Kidney (tissue), 13 donors: ENCODE measurements at regions not wholly inside any gene's neighbourhood (a gene's known extent, or its start where the extent isn't known, plus 50 kb on each side); places are given as distances from the start of the nearest gene placed in this dataset. TPM values are rescaled to one million over a fixed set of nuclear protein-coding genes. Genes with fewer than 3 reads are reported as not detected.

Source experiments
- DNase-seq, 5 donors: peaks; one replicate each; pipeline ENCODE4 v3.0.0-alpha.2; 2013 to 2020
- FAIRE-seq: peaks from 2 replicates; lab custom pipeline; 2012; peaks lifted over from hg19 to GRCh38; lab: Jason Lieb, UNC
- H3K27ac ChIP-seq, 2 donors: one replicate each; pipeline ENCODE4 v1.7.0; 2013; ENCODE audit warnings: low read depth in 2 of 2, low read length in 2 of 2, inconsistent platforms in 1 of 2
- H3K27me3 ChIP-seq: one replicate; pipeline ENCODE4 v1.7.1; 2013; ENCODE audit warnings: low read length, inconsistent platforms; ENCODE audit not compliant: control insufficient read depth, insufficient read depth
- H3K36me3 ChIP-seq, 3 donors: one replicate each; pipeline versions ENCODE4 v1.7.0 to v1.7.1; 2013; ENCODE audit warnings: low read length in 3 of 3, control low read depth in 1 of 3, inconsistent platforms in 1 of 3; ENCODE audit not compliant: insufficient read depth in 3 of 3, control insufficient read depth in 2 of 3
- H3K4me1 ChIP-seq, 3 donors: one replicate each; pipeline versions ENCODE4 v1.7.0 to v1.7.1; 2013; ENCODE audit warnings: low read length in 3 of 3, inconsistent platforms in 1 of 3, low read depth in 1 of 3; ENCODE audit not compliant: control insufficient read depth in 2 of 3, insufficient read depth in 2 of 3
- H3K4me3 ChIP-seq, 3 donors: one replicate each; pipeline versions ENCODE4 v1.7.0 to v1.8.1; 2013; ENCODE audit warnings: low read length in 3 of 3, control low read depth in 1 of 3, inconsistent platforms in 1 of 3
- H3K9ac ChIP-seq, 3 donors: one replicate each; pipeline versions ENCODE4 v1.7.0 to v1.7.1; 2013; ENCODE audit warnings: low read length in 3 of 3, control low read depth in 1 of 3, inconsistent platforms in 1 of 3
- H3K9me3 ChIP-seq, 3 donors: one replicate each; pipeline versions ENCODE4 v1.7.0 to v1.7.1; 2013; ENCODE audit warnings: low read length in 3 of 3, control low read depth in 1 of 3, inconsistent platforms in 1 of 3; ENCODE audit not compliant: control insufficient read depth in 2 of 3, insufficient read depth in 1 of 3
- intact Hi-C: fragments of 100-400 bp; cut with DNase I; formaldehyde crosslinking; loops from one replicate; pipeline ENCODE4 v1.11.1; 2022
- microRNA-seq: library from miRNA; unstranded; fragments of <30 nt; microRNA quantifications from one replicate; pipeline ENCODE4 v1.2.0, GENCODE V29; 2020
- TF ChIP-seq, protein P1 (sequence below): IDR thresholded peaks from 3 replicates; pipeline ENCODE4 v1.5.1; 2012; ENCODE audit warnings: mild to moderate bottlenecking, moderate library complexity, borderline replicate concordance; ENCODE audit not compliant: insufficient read depth; ENCODE audit errors: extremely low read depth
- donor health status: control.
- donor health status: control.
- donor health status: control.
- donor health status: control.
- donor health status: control.
- donor health status: DM: yes; HTN: yes; CAD: no.
- donor health status: Normal renal cell carcinoma (clear cell type).

DNA sequence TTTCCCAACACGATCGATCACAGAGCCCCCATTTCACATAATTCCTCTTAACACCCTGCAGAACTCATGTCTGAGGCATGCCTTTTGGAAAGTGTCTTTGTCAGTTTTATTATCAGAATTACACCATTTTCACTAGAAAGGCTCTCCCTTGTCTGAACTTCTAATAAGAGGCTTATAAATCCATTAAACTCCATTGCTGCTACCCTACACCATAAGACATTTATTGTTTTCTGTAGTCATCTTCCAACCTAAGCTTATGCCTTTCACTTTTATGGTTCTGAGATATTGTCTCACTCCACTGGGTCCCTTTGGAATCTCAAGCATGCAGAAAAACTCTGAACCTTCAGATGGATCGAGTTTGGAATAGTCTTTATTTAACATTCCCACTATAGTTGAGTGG, 50.2 kb upstream of the TPM1 start:
- H3K4me3 ChIP-seq, result no peak overlapping the region
- no peaks in the 10 kb centered on the region for H3K9me3 ChIP-seq
- FAIRE-seq, result no peak
- TF ChIP-seq, protein P1, sequence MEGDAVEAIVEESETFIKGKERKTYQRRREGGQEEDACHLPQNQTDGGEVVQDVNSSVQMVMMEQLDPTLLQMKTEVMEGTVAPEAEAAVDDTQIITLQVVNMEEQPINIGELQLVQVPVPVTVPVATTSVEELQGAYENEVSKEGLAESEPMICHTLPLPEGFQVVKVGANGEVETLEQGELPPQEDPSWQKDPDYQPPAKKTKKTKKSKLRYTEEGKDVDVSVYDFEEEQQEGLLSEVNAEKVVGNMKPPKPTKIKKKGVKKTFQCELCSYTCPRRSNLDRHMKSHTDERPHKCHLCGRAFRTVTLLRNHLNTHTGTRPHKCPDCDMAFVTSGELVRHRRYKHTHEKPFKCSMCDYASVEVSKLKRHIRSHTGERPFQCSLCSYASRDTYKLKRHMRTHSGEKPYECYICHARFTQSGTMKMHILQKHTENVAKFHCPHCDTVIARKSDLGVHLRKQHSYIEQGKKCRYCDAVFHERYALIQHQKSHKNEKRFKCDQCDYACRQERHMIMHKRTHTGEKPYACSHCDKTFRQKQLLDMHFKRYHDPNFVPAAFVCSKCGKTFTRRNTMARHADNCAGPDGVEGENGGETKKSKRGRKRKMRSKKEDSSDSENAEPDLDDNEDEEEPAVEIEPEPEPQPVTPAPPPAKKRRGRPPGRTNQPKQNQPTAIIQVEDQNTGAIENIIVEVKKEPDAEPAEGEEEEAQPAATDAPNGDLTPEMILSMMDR, result no peak
- H3K4me1 ChIP-seq, result peaks cover 0 to 4% (median 3%) of the 10 kb centered on the region in 3 donors
- DNase-seq, result peak in 1 of 5 donors; percentile 51
- no peak overlapping the region for H3K27ac ChIP-seq
- no peaks in the 10 kb centered on the region for H3K36me3 ChIP-seq
- H3K27me3 ChIP-seq, result no peaks in the 10 kb centered on the region
- intact Hi-C loops, result no loop called here
- H3K9ac ChIP-seq, result no peak overlapping the region

Small RNAs in the stretch of these regions (microRNA-seq; reads per million reads assigned to microRNA genes)
- gene MIR190A, result 54.1 reads per million, percentile 44 among the genes with 10 or more reads in this experiment
- gene MIR6085, result not detected
- gene MIR8067, result not detected
